WERI-Rb-1 (cell line): ENCODE measurements at regions not wholly inside any gene's neighbourhood (a gene's known extent, or its start where the extent isn't known, plus 50 kb on each side); places are given as distances from the start of the nearest gene placed in this dataset.

Experiments used
- DNase-seq: peaks from one replicate; pipeline ENCODE4 v3.0.0-alpha.2; 2020
- H3K27ac ChIP-seq: fragments of 250-450 bp; sonication (Bioruptor Pico); 2 replicates; pipeline ENCODE4 v1.5.1; 2020; ENCODE audit warnings: mild to moderate bottlenecking, moderate library complexity
- H3K27me3 ChIP-seq: fragments of 250-450 bp; sonication (Bioruptor Pico); 2 replicates; pipeline ENCODE4 v1.5.1; 2021; ENCODE audit warnings: mild to moderate bottlenecking, low read depth, moderate library complexity; ENCODE audit not compliant: insufficient read depth, severe bottlenecking
- H3K36me3 ChIP-seq: fragments of 250-450 bp; sonication (Bioruptor Pico); 2 replicates; pipeline ENCODE4 v1.5.1; 2020; ENCODE audit warnings: mild to moderate bottlenecking, moderate library complexity
- H3K4me3 ChIP-seq: 2 replicates; pipeline ENCODE4 v1.5.1; 2011; ENCODE audit warnings: low read depth, mild to moderate bottlenecking, control low read depth, low read length
- H3K9me3 ChIP-seq: fragments of 250-450 bp; sonication (Bioruptor Pico); 2 replicates; pipeline ENCODE4 v1.5.1; 2021; ENCODE audit warnings: mild to moderate bottlenecking, moderate library complexity; ENCODE audit not compliant: severe bottlenecking
- TF ChIP-seq, protein P1 (sequence below): IDR thresholded peaks from 2 replicates; pipeline ENCODE4 v1.5.1; 2011; ENCODE audit warnings: low read depth, mild to moderate bottlenecking, control low read depth, inconsistent platforms, low read length

DNA sequence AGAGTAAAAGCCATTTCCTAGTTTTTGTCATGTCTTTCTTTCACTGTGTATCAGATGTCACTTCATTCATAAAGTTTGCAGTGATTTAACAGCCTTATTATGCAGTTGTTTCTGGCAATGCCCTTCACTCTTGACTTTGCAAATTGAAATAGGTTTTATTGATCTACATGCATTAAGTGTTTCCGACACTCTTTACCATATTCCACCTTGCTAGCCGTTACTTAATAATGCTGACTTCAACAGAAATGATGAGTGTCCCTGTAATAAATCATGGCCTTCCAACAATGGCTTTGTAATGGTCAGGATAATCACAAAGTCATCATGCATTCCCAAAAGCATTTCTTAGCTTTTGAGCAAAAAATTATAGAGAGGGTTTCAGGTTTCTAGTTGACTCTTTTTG is 236.8 kb upstream of the FMN2 start:
- no peak overlapping the region for H3K27ac ChIP-seq
- H3K36me3 ChIP-seq: no peaks in the 10 kb centered on the region
- H3K9me3 ChIP-seq: no peaks in the 10 kb centered on the region
- no peak overlapping the region for H3K4me3 ChIP-seq
- no peaks in the 10 kb centered on the region for H3K27me3 ChIP-seq
- TF ChIP-seq, protein P1, sequence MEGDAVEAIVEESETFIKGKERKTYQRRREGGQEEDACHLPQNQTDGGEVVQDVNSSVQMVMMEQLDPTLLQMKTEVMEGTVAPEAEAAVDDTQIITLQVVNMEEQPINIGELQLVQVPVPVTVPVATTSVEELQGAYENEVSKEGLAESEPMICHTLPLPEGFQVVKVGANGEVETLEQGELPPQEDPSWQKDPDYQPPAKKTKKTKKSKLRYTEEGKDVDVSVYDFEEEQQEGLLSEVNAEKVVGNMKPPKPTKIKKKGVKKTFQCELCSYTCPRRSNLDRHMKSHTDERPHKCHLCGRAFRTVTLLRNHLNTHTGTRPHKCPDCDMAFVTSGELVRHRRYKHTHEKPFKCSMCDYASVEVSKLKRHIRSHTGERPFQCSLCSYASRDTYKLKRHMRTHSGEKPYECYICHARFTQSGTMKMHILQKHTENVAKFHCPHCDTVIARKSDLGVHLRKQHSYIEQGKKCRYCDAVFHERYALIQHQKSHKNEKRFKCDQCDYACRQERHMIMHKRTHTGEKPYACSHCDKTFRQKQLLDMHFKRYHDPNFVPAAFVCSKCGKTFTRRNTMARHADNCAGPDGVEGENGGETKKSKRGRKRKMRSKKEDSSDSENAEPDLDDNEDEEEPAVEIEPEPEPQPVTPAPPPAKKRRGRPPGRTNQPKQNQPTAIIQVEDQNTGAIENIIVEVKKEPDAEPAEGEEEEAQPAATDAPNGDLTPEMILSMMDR: no peak
- DNase-seq: no peak

DNA sequence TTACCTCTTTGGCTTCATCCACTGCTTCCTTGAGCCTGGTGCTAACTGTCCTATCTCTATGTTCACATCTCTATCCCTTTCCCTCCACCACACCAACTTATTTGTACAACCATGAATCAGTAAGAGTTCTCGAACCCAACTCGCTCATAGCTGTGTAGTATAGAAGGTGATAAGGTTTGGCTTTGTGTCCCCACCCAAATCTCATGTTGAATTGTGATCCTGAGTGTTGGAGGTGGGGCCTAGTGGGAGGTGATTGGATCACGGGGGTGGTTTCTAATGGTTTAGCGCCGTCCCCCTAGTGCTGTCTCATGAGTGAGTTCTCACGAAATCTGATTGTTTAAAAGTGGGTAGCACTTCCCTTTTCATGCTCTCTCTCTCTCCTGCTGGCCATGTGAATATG is 235.6 kb upstream of the FMN2 start:
- H3K27ac ChIP-seq: no peak overlapping the region
- no peak for DNase-seq
- TF ChIP-seq, protein P1: no peak

DNA sequence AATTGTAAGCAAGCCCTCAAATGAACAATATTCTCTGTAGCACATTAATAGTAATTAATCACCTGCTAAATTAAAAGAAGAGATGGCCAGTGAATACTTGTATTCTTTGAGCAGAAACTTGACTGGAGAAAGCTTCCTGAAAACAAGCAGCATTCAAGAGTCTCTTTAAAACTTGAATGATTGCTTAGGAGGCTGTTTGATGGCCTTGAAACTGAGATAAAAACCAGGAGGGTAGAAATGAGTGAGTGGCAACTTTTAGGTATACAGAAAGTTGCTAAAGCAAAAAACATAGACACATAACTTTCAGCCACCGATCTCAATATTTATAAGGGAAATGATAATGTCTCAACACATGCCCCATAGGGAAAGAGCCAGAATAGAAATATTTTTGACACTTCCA is 234.8 kb upstream of the FMN2 start:
- H3K27ac ChIP-seq: no peak overlapping the region
- DNase-seq: no peak
- H3K36me3 ChIP-seq: no peaks in the 10 kb centered on the region
- no peaks in the 10 kb centered on the region for H3K27me3 ChIP-seq
- H3K4me3 ChIP-seq: no peak overlapping the region
- TF ChIP-seq, protein P1: no peak
- H3K9me3 ChIP-seq: no peaks in the 10 kb centered on the region

More for the DNA sequence above, 235.6 kb upstream of the FMN2 start:
- Histone ChIP-seq H3K4me3 (no peak overlapping the region), H3K9me3 (no peaks in the 10 kb centered on the region), H3K36me3 (no peaks in the 10 kb centered on the region), H3K27me3 (no peaks in the 10 kb centered on the region)

GRCh38 chr1:239858057-239858456 is 233.6 kb upstream of the FMN2 start:
- no peak for DNase-seq

GRCh38 chr1:239858529-239858928 is 233.2 kb upstream of the FMN2 start:
- no peaks in the 10 kb centered on the region for H3K36me3 ChIP-seq
- no peak overlapping the region for H3K4me3 ChIP-seq
- no peak for DNase-seq
- no peaks in the 10 kb centered on the region for H3K9me3 ChIP-seq
- H3K27me3 ChIP-seq: no peaks in the 10 kb centered on the region
- TF ChIP-seq, protein P1: no peak
- no peak overlapping the region for H3K27ac ChIP-seq

More at GRCh38 chr1:239858057-239858456, 233.6 kb upstream of the FMN2 start:
- Histone ChIP-seq H3K9me3 (no peaks in the 10 kb centered on the region), H3K4me3 (no peak overlapping the region), H3K27ac (no peak overlapping the region), H3K27me3 (no peaks in the 10 kb centered on the region), H3K36me3 (no peaks in the 10 kb centered on the region)
- TF ChIP-seq, protein P1: no peak

DNA sequence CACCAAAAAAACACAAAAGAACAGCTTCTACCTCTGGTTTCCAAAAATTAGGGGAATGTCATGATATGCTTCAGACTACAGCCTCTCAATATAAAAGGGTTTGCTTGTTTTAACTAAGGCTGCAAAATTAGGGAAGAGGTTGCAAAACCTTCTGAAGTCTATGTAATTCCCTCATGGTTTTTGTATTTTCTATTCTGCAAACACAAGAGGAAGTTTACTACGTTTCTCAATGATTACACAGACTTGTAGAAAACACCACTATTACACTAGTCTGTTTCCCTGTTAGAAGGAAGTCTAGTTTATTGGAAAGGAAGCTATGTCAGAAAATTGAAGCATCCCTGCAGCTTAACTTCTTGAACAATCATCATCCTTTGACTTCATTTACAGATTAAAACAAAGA is 229.7 kb upstream of the FMN2 start:
- TF ChIP-seq, protein P1: no peak
- Histone ChIP-seq H3K9me3 (no peaks in the 10 kb centered on the region), H3K27ac (no peak overlapping the region), H3K36me3 (no peaks in the 10 kb centered on the region), H3K4me3 (no peak overlapping the region), H3K27me3 (no peaks in the 10 kb centered on the region)
- no peak for DNase-seq
